Pancreas (tissue), 10 donors: ENCODE measurements at regions not wholly inside any gene's neighbourhood (a gene's known extent, or its start where the extent isn't known, plus 50 kb on each side); places are given as distances from the start of the nearest gene placed in this dataset.

Source experiments
- ATAC-seq, 4 donors: fragments of 200-7000 bp; cut with Tn5 transposase; one replicate each; pipeline versions ENCODE4 v1.8.0 to v1.9.1; 2020; ENCODE audit warnings: mild to moderate bottlenecking in 4 of 4, moderate library complexity in 4 of 4
- DNase-seq, 6 donors: peaks; one replicate each; pipeline ENCODE4 v3.0.0-alpha.2; 2020
- FAIRE-seq: peaks from 2 replicates; lab custom pipeline; 2012; peaks lifted over from hg19 to GRCh38; lab: Jason Lieb, UNC
- H3K27ac ChIP-seq, 4 donors: fragments of 200-600 bp; sonication (generic); 1 replicate in 3 of 4; 2 replicates in 1 of 4; pipeline versions ENCODE4 v1.5.0 to v1.8.0; 2020
- H3K27me3 ChIP-seq, 4 donors: fragments of 200-600 bp; one replicate each; pipeline ENCODE4 v1.8.0; 2021
- H3K36me3 ChIP-seq, 3 donors: fragments of 200-600 bp; sonication (generic) in 1 of 3; one replicate each; pipeline versions ENCODE4 v1.5.0 to v1.8.0; 2020 to 2021
- H3K4me1 ChIP-seq, 3 donors: fragments of 200-600 bp; one replicate each; pipeline ENCODE4 v1.8.0; 2021
- H3K4me3 ChIP-seq, 4 donors: fragments of 200-600 bp; sonication (generic) in 2 of 4; one replicate each; pipeline versions ENCODE4 v1.5.0 to v1.8.0; 2020 to 2021
- H3K9me3 ChIP-seq, 4 donors: fragments of 200-600 bp; one replicate each; pipeline ENCODE4 v1.8.0; 2021
- WGBS, 2 donors: extraction: QIAGEN DNeasy Blood & Tissue Kit; methylation state at CpG; one replicate each; pipeline ENCODE4 v1.1.7; 2013; 5-methylcytosine and 5-hydroxymethylcytosine counted together
- intact Hi-C, 3 donors: fragments of 100-400 bp; cut with DNase I; formaldehyde crosslinking; loops; one replicate each; pipeline versions ENCODE4 v1.11.1 to v1.14.2; 2022
- TF ChIP-seq, protein P1 (sequence below), 4 donors: fragments of 200-600 bp; sonication (generic) in 3 of 4; IDR thresholded peaks; one replicate each; pipeline versions ENCODE4 v1.5.0 to v1.8.0; 2021; ENCODE audit warnings: antibody characterized with exemption in 4 of 4
- donor health status: healthy with polysubstance abuse.
- donor health status: DM: no; HTN: no; CAD: no; lungs with moderate emphysema.
- donor health status: DM: no; HTN: no; CAD: no.
- donor health status: control.
- donor health status: control.
- donor health status: Bipolar disorder and iron deficiency.
- donor health status: DM: yes; HTN: yes; CAD: no.
- donor health status: DM: no; HTN: no; CAD: no.
- donor health status: DM: no; HTN: no; CAD: no.
- donor health status: DM: yes; HTN: yes; CAD: no.

DNA sequence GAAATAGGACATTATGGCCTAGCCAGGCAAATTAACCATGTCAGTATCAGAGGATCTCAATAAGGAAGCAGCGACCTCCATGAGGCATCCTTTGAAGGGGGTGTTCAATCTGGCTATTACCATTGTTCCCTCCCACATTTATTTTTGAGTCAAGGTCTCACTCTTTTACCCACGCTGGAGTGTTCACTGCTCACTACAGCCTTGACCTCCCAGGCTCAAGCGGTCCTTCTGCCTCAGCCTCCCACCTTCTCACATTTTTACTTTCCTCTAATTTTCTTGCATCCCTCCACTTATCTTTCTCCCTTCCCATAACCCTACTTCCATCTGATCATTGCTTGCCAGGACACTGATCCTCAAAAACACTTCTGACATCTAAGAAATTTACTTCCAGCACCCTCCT is 654.0 kb upstream of the NR2F2 start:
- H3K9me3 ChIP-seq, result no peaks in the 10 kb centered on the region
- intact Hi-C loops, result no loop called here
- 71 to 74% methylated on average over 3 of the region's 3 CpGs for WGBS, 2 donors
- FAIRE-seq (no peak), ATAC-seq (no peak), DNase-seq (no peak)
- H3K27me3 ChIP-seq, result peaks cover 0 to 4% (median 0%) of the 10 kb centered on the region in 4 donors
- TF ChIP-seq, protein P1, sequence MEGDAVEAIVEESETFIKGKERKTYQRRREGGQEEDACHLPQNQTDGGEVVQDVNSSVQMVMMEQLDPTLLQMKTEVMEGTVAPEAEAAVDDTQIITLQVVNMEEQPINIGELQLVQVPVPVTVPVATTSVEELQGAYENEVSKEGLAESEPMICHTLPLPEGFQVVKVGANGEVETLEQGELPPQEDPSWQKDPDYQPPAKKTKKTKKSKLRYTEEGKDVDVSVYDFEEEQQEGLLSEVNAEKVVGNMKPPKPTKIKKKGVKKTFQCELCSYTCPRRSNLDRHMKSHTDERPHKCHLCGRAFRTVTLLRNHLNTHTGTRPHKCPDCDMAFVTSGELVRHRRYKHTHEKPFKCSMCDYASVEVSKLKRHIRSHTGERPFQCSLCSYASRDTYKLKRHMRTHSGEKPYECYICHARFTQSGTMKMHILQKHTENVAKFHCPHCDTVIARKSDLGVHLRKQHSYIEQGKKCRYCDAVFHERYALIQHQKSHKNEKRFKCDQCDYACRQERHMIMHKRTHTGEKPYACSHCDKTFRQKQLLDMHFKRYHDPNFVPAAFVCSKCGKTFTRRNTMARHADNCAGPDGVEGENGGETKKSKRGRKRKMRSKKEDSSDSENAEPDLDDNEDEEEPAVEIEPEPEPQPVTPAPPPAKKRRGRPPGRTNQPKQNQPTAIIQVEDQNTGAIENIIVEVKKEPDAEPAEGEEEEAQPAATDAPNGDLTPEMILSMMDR (IDR thresholded peaks at IDR 0.05), result no peak
- H3K27ac ChIP-seq, result no peak overlapping the region
- no peak overlapping the region for H3K4me3 ChIP-seq
- no peaks in the 10 kb centered on the region for H3K4me1 ChIP-seq
- H3K36me3 ChIP-seq, result no peaks in the 10 kb centered on the region

DNA sequence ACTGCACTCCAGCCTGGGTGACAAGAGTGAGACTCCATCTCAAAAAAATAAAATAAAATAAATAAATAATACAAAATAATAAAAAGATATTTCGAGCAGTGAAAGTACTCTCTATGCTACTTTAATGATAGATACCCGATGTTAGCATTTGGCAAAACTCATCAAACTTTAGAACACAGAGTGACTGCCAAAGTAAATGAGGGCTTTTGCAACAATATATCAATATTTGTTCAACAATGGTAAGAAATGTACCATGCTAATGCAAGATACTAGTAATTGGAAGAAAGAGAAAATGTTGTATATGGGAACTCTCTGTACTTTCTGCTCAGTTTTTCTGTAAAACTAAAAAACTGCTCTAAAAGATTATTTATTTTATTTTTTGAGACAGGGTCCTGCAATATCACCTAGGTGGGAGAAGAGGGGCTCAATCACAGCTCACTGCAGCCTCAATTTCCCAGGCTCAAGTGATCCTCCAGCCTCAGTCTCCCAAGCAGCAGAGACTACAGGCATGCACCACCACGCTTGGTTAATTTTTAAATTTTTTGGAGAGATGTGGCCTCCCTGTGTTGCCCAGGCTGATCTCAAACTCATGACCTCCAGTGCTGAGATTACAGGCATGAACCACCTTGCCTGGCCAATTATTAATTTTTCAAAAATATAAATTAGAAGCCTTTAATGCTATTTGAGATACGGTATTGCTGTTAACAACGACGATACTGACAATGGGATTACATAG is 650.5 kb upstream of the NR2F2 start:
- ATAC-seq (no peak), DNase-seq (no peak), FAIRE-seq (no peak)
- intact Hi-C loops, result no loop called here
- TF ChIP-seq, protein P1 (IDR thresholded peaks at IDR 0.05), result no peak
- no peaks in the 10 kb centered on the region for H3K9me3 ChIP-seq
- no peak overlapping the region for H3K27ac ChIP-seq
- H3K4me1 ChIP-seq, result no peaks in the 10 kb centered on the region
- no peaks in the 10 kb centered on the region for H3K36me3 ChIP-seq
- WGBS, 2 donors, result 69 to 77% methylated on average over 6 of the region's 6 CpGs
- H3K27me3 ChIP-seq, result no peaks in the 10 kb centered on the region
- no peak overlapping the region for H3K4me3 ChIP-seq

DNA sequence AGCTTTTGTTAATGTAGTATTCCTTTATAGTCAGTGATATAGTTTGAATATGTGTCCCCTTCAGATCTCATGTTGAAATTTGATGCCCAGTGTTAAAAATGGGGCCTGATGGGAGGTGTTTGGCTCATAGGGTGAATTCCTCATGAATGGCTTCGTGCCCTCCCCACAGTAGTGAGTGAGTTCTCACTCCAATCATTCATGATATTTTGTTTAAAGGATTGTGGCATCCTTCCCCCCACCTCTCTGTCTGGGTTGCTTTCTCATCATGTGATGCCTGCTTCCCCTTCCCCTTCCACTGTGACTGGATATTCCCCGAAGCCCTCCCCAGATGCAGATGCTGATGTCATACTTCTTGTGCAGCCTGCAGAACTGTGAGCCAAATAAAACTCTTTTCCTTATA is 649.8 kb upstream of the NR2F2 start:
- no peak overlapping the region for H3K27ac ChIP-seq
- DNase-seq (no peak), FAIRE-seq (no peak), ATAC-seq (no peak)
- WGBS, 2 donors, result 50 to 58% methylated on average over 2 of the region's 2 CpGs
- no peaks in the 10 kb centered on the region for H3K9me3 ChIP-seq
- no peaks in the 10 kb centered on the region for H3K4me1 ChIP-seq
- no peak overlapping the region for H3K4me3 ChIP-seq
- intact Hi-C loops, result no loop called here
- H3K27me3 ChIP-seq, result no peaks in the 10 kb centered on the region
- TF ChIP-seq, protein P1 (IDR thresholded peaks at IDR 0.05), result no peak
- no peaks in the 10 kb centered on the region for H3K36me3 ChIP-seq

DNA sequence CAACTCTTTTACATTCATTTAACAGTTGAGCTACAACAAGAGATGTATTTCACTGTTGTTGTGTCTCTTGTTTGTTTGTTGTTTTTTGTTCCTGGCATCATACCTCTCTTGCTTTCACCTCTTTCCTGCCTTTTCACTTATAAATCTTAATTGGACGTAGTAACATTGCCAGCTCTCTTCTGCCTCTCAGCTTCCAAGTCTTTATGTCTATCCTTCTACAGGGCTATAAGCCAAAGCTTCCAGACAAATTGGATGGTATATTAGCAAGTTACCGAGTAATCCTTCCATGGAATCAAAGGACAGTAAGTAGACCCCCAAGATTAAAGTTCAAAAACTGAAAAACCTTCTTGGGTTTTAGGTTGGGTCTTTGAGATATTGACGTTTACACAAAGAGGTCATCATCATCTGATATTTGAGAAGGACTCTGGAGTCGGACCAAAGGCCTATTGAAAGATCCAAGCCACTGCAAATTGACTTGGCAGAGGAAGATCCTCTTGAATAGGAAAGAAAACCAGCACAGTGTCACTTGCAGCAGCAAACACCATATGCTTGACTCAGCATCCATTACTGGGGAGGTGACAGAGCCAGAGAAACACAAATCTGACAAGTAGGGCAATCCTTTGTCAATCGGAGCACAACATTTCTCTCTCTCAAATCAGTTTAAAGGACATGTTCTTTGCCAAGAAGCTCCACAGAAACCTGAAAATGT is 648.5 kb upstream of the NR2F2 start:
- 57 to 72% methylated on average over 5 of the region's 5 CpGs for WGBS, 2 donors
- FAIRE-seq (no peak), ATAC-seq (no peak), DNase-seq (no peak)
- TF ChIP-seq, protein P1 (IDR thresholded peaks at IDR 0.05), result no peak
- H3K36me3 ChIP-seq, result no peaks in the 10 kb centered on the region
- no peak overlapping the region for H3K4me3 ChIP-seq
- H3K27me3 ChIP-seq, result no peaks in the 10 kb centered on the region
- intact Hi-C loops, result no loop called here
- H3K9me3 ChIP-seq, result no peaks in the 10 kb centered on the region
- no peak overlapping the region for H3K27ac ChIP-seq
- H3K4me1 ChIP-seq, result no peaks in the 10 kb centered on the region

DNA sequence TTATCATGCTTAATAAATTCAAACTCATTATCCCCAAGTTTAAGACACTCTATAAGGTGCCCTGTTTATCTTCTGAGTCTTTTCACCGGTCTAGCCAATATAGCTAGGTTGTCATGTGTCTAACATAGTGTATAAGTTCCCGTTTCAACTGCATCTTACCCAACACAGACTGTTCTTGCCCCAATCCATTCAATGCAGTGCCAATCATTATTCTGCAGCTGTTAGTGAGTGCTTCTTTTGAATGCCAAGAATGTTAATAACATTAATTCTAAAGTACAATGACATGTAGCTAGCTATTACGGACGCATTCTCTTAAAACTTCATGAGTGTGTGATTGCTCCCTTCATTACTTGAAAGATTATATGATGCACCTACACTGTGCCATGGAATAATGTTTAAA is 646.4 kb upstream of the NR2F2 start:
- no peak for FAIRE-seq
- no peaks in the 10 kb centered on the region for H3K27me3 ChIP-seq
- no peak overlapping the region for H3K27ac ChIP-seq
- DNase-seq, result no peak
- no peaks in the 10 kb centered on the region for H3K9me3 ChIP-seq
- WGBS, 2 donors, result 80 to 81% methylated on average over 4 of the region's 4 CpGs
- H3K36me3 ChIP-seq, result no peaks in the 10 kb centered on the region
- TF ChIP-seq, protein P1 (IDR thresholded peaks at IDR 0.05), result no peak
- intact Hi-C loops, result no loop called here
- H3K4me3 ChIP-seq, result no peak overlapping the region
- ATAC-seq, result no peak
- H3K4me1 ChIP-seq, result no peaks in the 10 kb centered on the region
